CD4-positive, CD25-positive, alpha-beta regulatory T cell (primary cell): ENCODE measurements at regions not wholly inside any gene's neighbourhood (a gene's known extent, or its start where the extent isn't known, plus 50 kb on each side); places are given as distances from the start of the nearest gene placed in this dataset.

ENCODE experiments used
- ATAC-seq, 2 donors: fragments of 150-1000 bp; cut with Tn5 transposase; one replicate each; pipeline ENCODE4 v1.10.0; 2021; ENCODE audit warnings: low read depth in 2 of 2, moderate number of reproducible peaks in 2 of 2, moderate library complexity in 1 of 2
- DNase-seq, 3 donors: peaks; one replicate each; pipeline versions ENCODE4 v3.0.0 to v3.0.0-alpha.2; 2012 to 2022; ENCODE audit warnings: mixed read lengths in 1 of 3
- H3K27ac ChIP-seq: one replicate; pipeline ENCODE4 v1.7.0; 2013; ENCODE audit warnings: mild to moderate bottlenecking, low read length; ENCODE audit not compliant: insufficient read depth, poor library complexity, severe bottlenecking
- H3K27me3 ChIP-seq: one replicate; pipeline ENCODE4 v1.7.0; 2013; ENCODE audit warnings: low read length; ENCODE audit not compliant: control insufficient read depth, insufficient read depth
- H3K36me3 ChIP-seq: one replicate; pipeline ENCODE4 v1.7.0; 2013; ENCODE audit warnings: mild to moderate bottlenecking, low read length, moderate library complexity; ENCODE audit not compliant: control insufficient read depth, insufficient read depth
- H3K4me1 ChIP-seq: 2 replicates; pipeline ENCODE4 v1.7.0; 2013; ENCODE audit warnings: mild to moderate bottlenecking, low read length; ENCODE audit not compliant: insufficient read depth, control insufficient read depth, poor library complexity, severe bottlenecking
- H3K4me3 ChIP-seq: one replicate; pipeline ENCODE4 v1.7.0; 2013; ENCODE audit warnings: low read depth, mild to moderate bottlenecking, low read length, moderate library complexity
- H3K9me3 ChIP-seq, 2 experiments: 1 replicate in 1 of 2; 2 replicates in 1 of 2; pipeline ENCODE4 v1.7.0; 2013; ENCODE audit warnings: low read length in 2 of 2, mild to moderate bottlenecking in 1 of 2, moderate library complexity in 1 of 2; ENCODE audit not compliant: control insufficient read depth in 2 of 2
- H3K27ac Mint-ChIP-seq, 3 donors: one replicate each; pipeline ENCODE4 v1.8.0; 2020 to 2022; ENCODE audit warnings: mild to moderate bottlenecking in 3 of 3, mixed read lengths in 3 of 3, moderate library complexity in 2 of 3
- H3K27me3 Mint-ChIP-seq: one replicate; pipeline ENCODE4 v1.8.0; 2022; ENCODE audit warnings: mild to moderate bottlenecking, mixed read lengths
- H3K36me3 Mint-ChIP-seq: one replicate; pipeline ENCODE4 v1.8.0; 2020; ENCODE audit warnings: mixed read lengths
- H3K4me1 Mint-ChIP-seq, 4 donors: one replicate each; pipeline ENCODE4 v1.8.0; 2020 to 2022; ENCODE audit warnings: mixed read lengths in 4 of 4, mild to moderate bottlenecking in 1 of 4
- H3K4me3 Mint-ChIP-seq, 4 donors: one replicate each; pipeline ENCODE4 v1.8.0; 2020 to 2022; ENCODE audit warnings: mild to moderate bottlenecking in 4 of 4, mixed read lengths in 4 of 4, moderate library complexity in 3 of 4
- H3K9me3 Mint-ChIP-seq, 7 donors: one replicate each; pipeline ENCODE4 v1.8.0; 2020 to 2022; ENCODE audit warnings: mixed read lengths in 7 of 7, mild to moderate bottlenecking in 3 of 7, moderate library complexity in 2 of 7

- peak overlapping the region in 2 of 3 donors; percentile 49 to 80 for H3K27ac Mint-ChIP-seq
Observed at GRCh38 chr15:63434576-63435186, 53.0 kb upstream of the CA12 start.

GRCh38 chr15:63435204-63435820 is 53.7 kb upstream of the CA12 start:
- Mint-ChIP-seq H3K9me3 (peaks cover 0 to 2% (median 0%) of the 10 kb centered on the region in 7 donors), H3K4me3 (no peak overlapping the region), H3K4me1 (peaks cover 6 to 17% (median 7%) of the 10 kb centered on the region in 4 donors), H3K36me3 (no peaks in the 10 kb centered on the region), H3K27me3 (peaks cover 12% of the 10 kb centered on the region), H3K27ac (peak overlapping the region in 1 of 3 donors; percentile 2)
- no peak overlapping the region for H3K27ac ChIP-seq
- H3K36me3 ChIP-seq, result no peaks in the 10 kb centered on the region
- peaks cover 3% of the 10 kb centered on the region for H3K27me3 ChIP-seq
- H3K9me3 ChIP-seq, result no peaks in the 10 kb centered on the region
- H3K4me1 ChIP-seq, result peaks cover 11% of the 10 kb centered on the region
- DNase-seq, result no peak
- no peak for ATAC-seq
- H3K4me3 ChIP-seq, result no peak overlapping the region

More at GRCh38 chr15:63434576-63435186, 53.0 kb upstream of the CA12 start:
- Histone ChIP-seq H3K36me3 (no peaks in the 10 kb centered on the region), H3K27ac (no peak overlapping the region), H3K9me3 (no peaks in the 10 kb centered on the region), H3K4me1 (peaks cover 11% of the 10 kb centered on the region), H3K4me3 (no peak overlapping the region), H3K27me3 (no peaks in the 10 kb centered on the region)
- Mint-ChIP-seq H3K4me1 (peaks cover 6 to 16% (median 6%) of the 10 kb centered on the region in 4 donors), H3K9me3 (peaks cover 0 to 2% (median 0%) of the 10 kb centered on the region in 7 donors), H3K36me3 (no peaks in the 10 kb centered on the region), H3K4me3 (no peak overlapping the region), H3K27me3 (peaks cover 10% of the 10 kb centered on the region)
- DNase-seq, result no peak
- no peak for ATAC-seq

GRCh38 chr15:63436341-63436740 is 54.7 kb upstream of the CA12 start:
- Histone ChIP-seq H3K27ac (no peak overlapping the region), H3K4me3 (no peak overlapping the region), H3K4me1 (peaks cover 11% of the 10 kb centered on the region), H3K9me3 (no peaks in the 10 kb centered on the region), H3K36me3 (no peaks in the 10 kb centered on the region), H3K27me3 (peaks cover 7% of the 10 kb centered on the region)
- H3K36me3 Mint-ChIP-seq, result no peaks in the 10 kb centered on the region
- peaks cover 6 to 26% (median 9%) of the 10 kb centered on the region in 4 donors for H3K4me1 Mint-ChIP-seq
- peak overlapping the region in 2 of 4 donors; percentile 12 to 42 for H3K4me3 Mint-ChIP-seq
- peaks cover 0 to 2% (median 0%) of the 10 kb centered on the region in 7 donors for H3K9me3 Mint-ChIP-seq
- H3K27me3 Mint-ChIP-seq, result peaks cover 19% of the 10 kb centered on the region
- peak overlapping the region; percentile 69 to 92 (median 88) for H3K27ac Mint-ChIP-seq
- DNase-seq (no peak), ATAC-seq (no peak)

GRCh38 chr15:63436872-63437375 is 55.3 kb upstream of the CA12 start:
- peaks cover 6 to 26% (median 9%) of the 10 kb centered on the region in 4 donors for H3K4me1 Mint-ChIP-seq
- no peak overlapping the region for H3K4me3 ChIP-seq

GRCh38 chr15:63439536-63440264 is 58.1 kb upstream of the CA12 start:
- ATAC-seq, result no peak
- Histone ChIP-seq H3K9me3 (no peaks in the 10 kb centered on the region), H3K27ac (no peak overlapping the region), H3K4me1 (peaks cover 11% of the 10 kb centered on the region), H3K27me3 (peaks cover 7% of the 10 kb centered on the region), H3K4me3 (no peak overlapping the region), H3K36me3 (no peaks in the 10 kb centered on the region)
- Mint-ChIP-seq H3K27ac (peak overlapping the region in 1 of 3 donors; percentile 7), H3K36me3 (no peaks in the 10 kb centered on the region), H3K4me3 (no peak overlapping the region), H3K4me1 (peaks cover 6 to 24% (median 9%) of the 10 kb centered on the region in 4 donors), H3K9me3 (no peaks in the 10 kb centered on the region), H3K27me3 (peaks cover 15% of the 10 kb centered on the region)
- no peak for DNase-seq

More at GRCh38 chr15:63436872-63437375, 55.3 kb upstream of the CA12 start:
- peaks cover 0 to 2% (median 0%) of the 10 kb centered on the region in 7 donors for H3K9me3 Mint-ChIP-seq
- Histone ChIP-seq H3K27ac (no peak overlapping the region), H3K27me3 (peaks cover 7% of the 10 kb centered on the region), H3K36me3 (no peaks in the 10 kb centered on the region), H3K4me1 (peaks cover 11% of the 10 kb centered on the region), H3K9me3 (no peaks in the 10 kb centered on the region)
- ATAC-seq (peak; percentile 88 to 90), DNase-seq (peak; percentile 19 to 85 (median 69))
- peak overlapping the region in 2 of 4 donors; percentile 12 to 42 for H3K4me3 Mint-ChIP-seq
- no peaks in the 10 kb centered on the region for H3K36me3 Mint-ChIP-seq
- H3K27me3 Mint-ChIP-seq, result peaks cover 19% of the 10 kb centered on the region
- H3K27ac Mint-ChIP-seq, result peak overlapping the region; percentile 69 to 92 (median 88)

- Mint-ChIP-seq H3K27me3 (peaks cover 15% of the 10 kb centered on the region), H3K4me3 (no peak overlapping the region), H3K36me3 (no peaks in the 10 kb centered on the region), H3K9me3 (no peaks in the 10 kb centered on the region), H3K27ac (peak overlapping the region in 2 of 3 donors; percentile 7 to 32), H3K4me1 (peaks cover 6 to 24% (median 9%) of the 10 kb centered on the region in 4 donors)
- Histone ChIP-seq H3K4me1 (peaks cover 11% of the 10 kb centered on the region), H3K27me3 (peaks cover 7% of the 10 kb centered on the region), H3K36me3 (no peaks in the 10 kb centered on the region), H3K27ac (no peak overlapping the region), H3K9me3 (no peaks in the 10 kb centered on the region), H3K4me3 (no peak overlapping the region)
- no peak for DNase-seq
- no peak for ATAC-seq
Observed at GRCh38 chr15:63440265-63440648, 58.6 kb upstream of the CA12 start.

- H3K9me3 ChIP-seq, result no peaks in the 10 kb centered on the region
- no peak overlapping the region for H3K4me3 ChIP-seq
- H3K4me1 ChIP-seq, result peaks cover 11% of the 10 kb centered on the region
- no peak for ATAC-seq
- H3K4me3 Mint-ChIP-seq, result no peak overlapping the region
- peaks cover 7% of the 10 kb centered on the region for H3K27me3 ChIP-seq
- DNase-seq, result peak in 1 of 3 donors; percentile 9
- H3K36me3 ChIP-seq, result no peaks in the 10 kb centered on the region
- no peak overlapping the region for H3K27ac ChIP-seq
- no peaks in the 10 kb centered on the region for H3K36me3 Mint-ChIP-seq
- H3K27me3 Mint-ChIP-seq, result peaks cover 15% of the 10 kb centered on the region
- H3K27ac Mint-ChIP-seq, result peak overlapping the region in 1 of 3 donors; percentile 32
- H3K9me3 Mint-ChIP-seq, result no peaks in the 10 kb centered on the region
- peaks cover 6 to 23% (median 9%) of the 10 kb centered on the region in 4 donors for H3K4me1 Mint-ChIP-seq
Observed at GRCh38 chr15:63440756-63441155, 59.1 kb upstream of the CA12 start.
